ENCODE measurements at regions not wholly inside any gene's neighbourhood (a gene's known extent, or its start where the extent isn't known, plus 50 kb on each side); places are given as distances from the start of the nearest gene placed in this dataset.

- TF ChIP-seq ZNF30 (CRISPR knock-in tag; IDR thresholded peaks at IDR 0.05) (no peak), SNAI1 (CRISPR knock-in tag; IDR thresholded peaks at IDR 0.05; ENCODE audit: borderline replicate concordance) (no peak), TBX2 (CRISPR knock-in tag; IDR thresholded peaks at IDR 0.05; ENCODE audit: borderline replicate concordance) (peak; percentile 85), UBTF (CRISPR knock-in tag; IDR thresholded peaks at IDR 0.05) (peak; percentile 58; the same call in 1 of the 2 replicates), ZNF33B (CRISPR knock-in tag; IDR thresholded peaks at IDR 0.05) (peak; percentile 95; the same call in 1 of the 2 replicates), THRA (CRISPR knock-in tag; IDR thresholded peaks at IDR 0.05; ENCODE audit: borderline replicate concordance) (peak; percentile 100), FUBP1 (CRISPR knock-in tag; IDR thresholded peaks at IDR 0.05; ENCODE audit: borderline replicate concordance) (peak; percentile 97; the same call in 1 of the 2 replicates), IKZF1 (IDR thresholded peaks at IDR 0.05) (no peak), ZNF800 (CRISPR knock-in tag; IDR thresholded peaks at IDR 0.05) (peak; percentile 64), HOXA5 (CRISPR knock-in tag; IDR thresholded peaks at IDR 0.05) (peak; percentile 78; the same call in 1 of the 2 replicates), SMYD3 (CRISPR knock-in tag; IDR thresholded peaks at IDR 0.05) (peak; percentile 97), POLR2AphosphoS5 (IDR thresholded peaks at IDR 0.05; ENCODE audit: low read depth, low read length) (peak; percentile 47), TGIF2 (CRISPR knock-in tag; IDR thresholded peaks at IDR 0.05) (peak; percentile 81; the same call in 1 of the 2 replicates), TBP (CRISPR knock-in tag; IDR thresholded peaks at IDR 0.05) (no peak), ZSCAN21 (CRISPR knock-in tag; IDR thresholded peaks at IDR 0.05; ENCODE audit: borderline replicate concordance) (peak; percentile 88; the same call in 1 of the 2 replicates), ZNF580 (CRISPR knock-in tag; IDR thresholded peaks at IDR 0.05; ENCODE audit: borderline replicate concordance, low read depth) (peak; percentile 94), KDM1A (CRISPR knock-in tag; IDR thresholded peaks at IDR 0.05) (peak; percentile 95), ZNF326 (CRISPR knock-in tag; IDR thresholded peaks at IDR 0.05; ENCODE audit: borderline replicate concordance) (no peak), MED13 (CRISPR knock-in tag; IDR thresholded peaks at IDR 0.05) (peak; percentile 89; the same call in 1 of the 2 replicates), TCF12 (IDR thresholded peaks at IDR 0.05) (no peak), TCF12 (CRISPR knock-in tag; IDR thresholded peaks at IDR 0.05) (peak; percentile 90), MYPOP (CRISPR knock-in tag; IDR thresholded peaks at IDR 0.05) (no peak; the same call in 1 of the 2 replicates), SP2 (CRISPR knock-in tag; IDR thresholded peaks at IDR 0.05) (no peak)
Measured at GRCh38 chr20:22430746-22431168, 153.6 kb downstream of the FOXA2 start (continued).

All from HepG2 (cell line).